ENCODE measurements at regions not wholly inside any gene's neighbourhood (a gene's known extent, or its start where the extent isn't known, plus 50 kb on each side); places are given as distances from the start of the nearest gene placed in this dataset.

GRCh38 chr10:113316506-113316905 is 236.3 kb upstream of the HABP2 start:
- no peak for TF ChIP-seq CTCF (IDR thresholded peaks at IDR 0.05; ENCODE audit: unreplicated experiment)
- H3K27me3 Mint-ChIP-seq (ENCODE audit: unreplicated experiment): no peaks in the 10 kb centered on the region
- no peak for DNase-seq (ENCODE audit: low spot score)
- no peaks in the 10 kb centered on the region for H3K9me3 Mint-ChIP-seq (ENCODE audit: unreplicated experiment)
- H3K4me3 Mint-ChIP-seq (ENCODE audit: unreplicated experiment): no peak overlapping the region
- no peak overlapping the region for H3K27ac Mint-ChIP-seq (ENCODE audit: unreplicated experiment)
- H3K36me3 Mint-ChIP-seq (ENCODE audit: low read depth, unreplicated experiment): no peaks in the 10 kb centered on the region
- H3K4me1 Mint-ChIP-seq (ENCODE audit: unreplicated experiment): no peaks in the 10 kb centered on the region

GRCh38 chr10:113317489-113317888 is 235.4 kb upstream of the HABP2 start:
- Mint-ChIP-seq H3K4me3 (ENCODE audit: unreplicated experiment) (no peak overlapping the region), H3K27ac (ENCODE audit: unreplicated experiment) (no peak overlapping the region), H3K36me3 (ENCODE audit: low read depth, unreplicated experiment) (no peaks in the 10 kb centered on the region), H3K4me1 (ENCODE audit: unreplicated experiment) (no peaks in the 10 kb centered on the region), H3K9me3 (ENCODE audit: unreplicated experiment) (no peaks in the 10 kb centered on the region), H3K27me3 (ENCODE audit: unreplicated experiment) (no peaks in the 10 kb centered on the region)
- no peak for TF ChIP-seq CTCF (IDR thresholded peaks at IDR 0.05; ENCODE audit: unreplicated experiment)
- no peak for DNase-seq (ENCODE audit: low spot score)

GRCh38 chr10:113319479-113319878 is 233.4 kb upstream of the HABP2 start:
- no peaks in the 10 kb centered on the region for H3K9me3 Mint-ChIP-seq (ENCODE audit: unreplicated experiment)
- H3K36me3 Mint-ChIP-seq (ENCODE audit: low read depth, unreplicated experiment): no peaks in the 10 kb centered on the region
- DNase-seq (ENCODE audit: low spot score): no peak
- no peak overlapping the region for H3K27ac Mint-ChIP-seq (ENCODE audit: unreplicated experiment)
- no peaks in the 10 kb centered on the region for H3K4me1 Mint-ChIP-seq (ENCODE audit: unreplicated experiment)
- H3K4me3 Mint-ChIP-seq (ENCODE audit: unreplicated experiment): no peak overlapping the region
- TF ChIP-seq CTCF (IDR thresholded peaks at IDR 0.05; ENCODE audit: unreplicated experiment): no peak
- H3K27me3 Mint-ChIP-seq (ENCODE audit: unreplicated experiment): no peaks in the 10 kb centered on the region

- H3K27me3 Mint-ChIP-seq (ENCODE audit: unreplicated experiment): no peaks in the 10 kb centered on the region
- H3K4me1 Mint-ChIP-seq (ENCODE audit: unreplicated experiment): no peaks in the 10 kb centered on the region
- no peak for TF ChIP-seq CTCF (IDR thresholded peaks at IDR 0.05; ENCODE audit: unreplicated experiment)
- no peaks in the 10 kb centered on the region for H3K9me3 Mint-ChIP-seq (ENCODE audit: unreplicated experiment)
- H3K36me3 Mint-ChIP-seq (ENCODE audit: low read depth, unreplicated experiment): no peaks in the 10 kb centered on the region
- no peak overlapping the region for H3K27ac Mint-ChIP-seq (ENCODE audit: unreplicated experiment)
- no peak for DNase-seq (ENCODE audit: low spot score)
- no peak overlapping the region for H3K4me3 Mint-ChIP-seq (ENCODE audit: unreplicated experiment)
Observed at GRCh38 chr10:113320211-113320610, 232.6 kb upstream of the HABP2 start.

GRCh38 chr10:113320987-113321386 is 231.9 kb upstream of the HABP2 start:
- no peaks in the 10 kb centered on the region for H3K27me3 Mint-ChIP-seq (ENCODE audit: unreplicated experiment)
- DNase-seq (ENCODE audit: low spot score): no peak
- no peak overlapping the region for H3K27ac Mint-ChIP-seq (ENCODE audit: unreplicated experiment)
- TF ChIP-seq CTCF (IDR thresholded peaks at IDR 0.05; ENCODE audit: unreplicated experiment): no peak
- H3K9me3 Mint-ChIP-seq (ENCODE audit: unreplicated experiment): no peaks in the 10 kb centered on the region
- no peak overlapping the region for H3K4me3 Mint-ChIP-seq (ENCODE audit: unreplicated experiment)
- H3K4me1 Mint-ChIP-seq (ENCODE audit: unreplicated experiment): no peaks in the 10 kb centered on the region
- no peaks in the 10 kb centered on the region for H3K36me3 Mint-ChIP-seq (ENCODE audit: low read depth, unreplicated experiment)
